GM10266 (cell line): ENCODE measurements at regions not wholly inside any gene's neighbourhood (a gene's known extent, or its start where the extent isn't known, plus 50 kb on each side); places are given as distances from the start of the nearest gene placed in this dataset.

Experiments
- DNase-seq: peaks from one replicate; pipeline ENCODE4 v3.0.0; 2012; ENCODE audit errors: extremely low spot score
- TF ChIP-seq, protein P1 (sequence below): IDR thresholded peaks from 2 replicates; pipeline ENCODE4 v1.5.1; 2012; ENCODE audit warnings: mild to moderate bottlenecking, low read depth; ENCODE audit not compliant: control insufficient read depth, insufficient read depth; ENCODE audit errors: missing control alignments

DNA sequence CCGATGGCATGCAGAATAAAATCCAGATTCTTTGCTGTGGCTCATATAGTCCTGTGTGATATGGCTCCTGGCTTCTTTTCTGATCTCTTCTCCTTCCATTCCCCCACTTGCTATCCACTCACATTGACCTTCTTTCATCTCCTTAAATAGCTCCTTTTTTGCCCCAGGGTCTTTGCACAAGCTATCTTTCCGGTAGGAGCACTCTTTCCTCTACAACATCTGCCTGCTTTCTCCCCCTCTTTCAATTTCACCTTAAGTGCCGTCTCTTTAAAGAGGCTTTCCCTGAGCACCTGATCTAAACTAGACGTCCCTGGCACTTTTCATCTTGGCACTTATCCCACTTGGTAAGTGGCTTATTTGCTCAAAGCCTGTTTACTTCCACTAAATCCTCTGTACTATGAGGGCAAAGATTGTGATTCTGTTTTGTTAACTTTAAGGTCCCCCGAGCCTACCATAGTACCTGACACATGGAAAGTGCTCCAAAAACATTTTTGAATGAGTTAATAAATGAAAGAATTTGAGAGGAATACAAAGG lies 323.3 kb upstream of the TLE3 start:
- DNase-seq, result no peak
- TF ChIP-seq, protein P1, sequence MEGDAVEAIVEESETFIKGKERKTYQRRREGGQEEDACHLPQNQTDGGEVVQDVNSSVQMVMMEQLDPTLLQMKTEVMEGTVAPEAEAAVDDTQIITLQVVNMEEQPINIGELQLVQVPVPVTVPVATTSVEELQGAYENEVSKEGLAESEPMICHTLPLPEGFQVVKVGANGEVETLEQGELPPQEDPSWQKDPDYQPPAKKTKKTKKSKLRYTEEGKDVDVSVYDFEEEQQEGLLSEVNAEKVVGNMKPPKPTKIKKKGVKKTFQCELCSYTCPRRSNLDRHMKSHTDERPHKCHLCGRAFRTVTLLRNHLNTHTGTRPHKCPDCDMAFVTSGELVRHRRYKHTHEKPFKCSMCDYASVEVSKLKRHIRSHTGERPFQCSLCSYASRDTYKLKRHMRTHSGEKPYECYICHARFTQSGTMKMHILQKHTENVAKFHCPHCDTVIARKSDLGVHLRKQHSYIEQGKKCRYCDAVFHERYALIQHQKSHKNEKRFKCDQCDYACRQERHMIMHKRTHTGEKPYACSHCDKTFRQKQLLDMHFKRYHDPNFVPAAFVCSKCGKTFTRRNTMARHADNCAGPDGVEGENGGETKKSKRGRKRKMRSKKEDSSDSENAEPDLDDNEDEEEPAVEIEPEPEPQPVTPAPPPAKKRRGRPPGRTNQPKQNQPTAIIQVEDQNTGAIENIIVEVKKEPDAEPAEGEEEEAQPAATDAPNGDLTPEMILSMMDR, result no peak

DNA sequence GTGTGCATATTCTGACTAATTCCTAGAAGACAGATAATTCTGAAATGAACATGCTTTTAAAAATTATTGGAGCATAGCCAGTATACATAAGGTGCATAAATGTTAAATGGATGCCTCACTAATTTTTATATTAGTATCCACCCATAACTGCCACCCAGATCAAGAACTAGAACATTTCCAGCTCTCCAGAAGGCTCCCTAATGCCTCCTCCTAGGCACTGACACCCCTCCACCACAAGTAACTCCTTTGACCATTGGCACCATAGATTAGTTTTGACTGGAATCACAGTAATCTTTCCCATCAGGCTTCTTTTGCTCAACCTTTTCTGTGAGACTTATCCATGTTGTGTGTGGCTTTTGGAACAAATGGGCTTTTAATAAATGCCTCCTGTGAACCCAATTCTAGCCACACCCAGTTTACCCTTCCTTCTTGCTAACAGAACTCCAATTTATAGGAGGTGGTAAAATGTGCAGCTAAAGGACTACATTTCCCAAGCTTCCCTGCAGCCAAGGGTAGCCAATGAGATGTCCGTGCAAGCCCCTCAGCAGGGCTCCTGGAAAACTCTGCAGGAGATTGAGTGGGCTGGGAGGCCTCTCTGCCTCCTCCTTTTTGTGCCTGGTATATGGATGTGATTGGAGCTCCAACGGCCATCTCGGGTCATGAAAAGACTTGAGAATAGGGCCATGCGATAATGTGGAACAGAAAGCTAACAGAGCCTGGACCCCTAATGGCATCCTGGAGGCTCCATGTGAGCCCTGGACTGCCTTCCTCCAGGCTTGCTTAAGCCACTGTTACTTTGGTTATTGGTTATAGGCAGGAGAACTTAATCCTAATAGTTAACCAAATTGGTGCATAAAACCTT lies 322.6 kb upstream of the TLE3 start:
- no peak for DNase-seq
- TF ChIP-seq, protein P1, result no peak

DNA sequence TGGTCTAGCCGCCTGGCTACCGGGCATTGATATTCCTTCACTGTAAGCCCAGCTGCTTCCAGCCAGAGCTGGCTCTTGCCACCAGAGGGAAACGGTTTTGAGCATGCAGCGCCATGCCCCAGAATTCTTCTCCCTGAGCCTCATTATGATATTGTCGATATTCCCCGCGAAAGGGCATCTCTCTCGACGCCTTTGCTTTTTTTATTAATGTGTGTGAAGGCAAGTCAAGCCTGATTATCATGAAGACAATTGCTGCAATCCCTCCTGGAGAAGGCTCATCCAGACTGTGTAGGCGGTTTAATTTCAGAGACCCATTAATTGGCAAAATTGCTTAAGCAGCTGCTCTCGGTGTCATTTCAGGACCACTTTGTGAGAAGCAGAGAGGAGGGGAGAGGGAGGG lies 321.2 kb upstream of the TLE3 start:
- TF ChIP-seq, protein P1, result no peak
- DNase-seq, result no peak

DNA sequence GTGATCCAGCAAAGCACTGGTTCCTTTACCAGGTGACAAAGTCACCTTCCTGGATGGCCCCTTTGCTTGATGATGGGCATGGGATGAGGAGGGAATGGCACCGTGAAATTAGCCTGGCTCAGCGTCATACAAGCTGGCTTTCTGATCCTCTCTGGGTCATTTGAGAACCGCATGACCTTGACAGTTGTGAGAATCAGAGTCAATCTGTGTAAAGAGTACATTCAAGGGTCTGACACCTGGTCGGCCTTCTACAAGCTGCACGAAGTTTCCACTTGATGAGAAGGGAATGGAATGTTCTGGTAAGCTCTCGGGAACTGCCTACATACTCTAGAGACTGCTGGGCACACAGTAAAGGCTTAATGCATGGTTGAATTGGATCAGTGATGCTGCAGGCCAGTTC lies 319.8 kb upstream of the TLE3 start:
- no peak for DNase-seq
- TF ChIP-seq, protein P1, result no peak

DNA sequence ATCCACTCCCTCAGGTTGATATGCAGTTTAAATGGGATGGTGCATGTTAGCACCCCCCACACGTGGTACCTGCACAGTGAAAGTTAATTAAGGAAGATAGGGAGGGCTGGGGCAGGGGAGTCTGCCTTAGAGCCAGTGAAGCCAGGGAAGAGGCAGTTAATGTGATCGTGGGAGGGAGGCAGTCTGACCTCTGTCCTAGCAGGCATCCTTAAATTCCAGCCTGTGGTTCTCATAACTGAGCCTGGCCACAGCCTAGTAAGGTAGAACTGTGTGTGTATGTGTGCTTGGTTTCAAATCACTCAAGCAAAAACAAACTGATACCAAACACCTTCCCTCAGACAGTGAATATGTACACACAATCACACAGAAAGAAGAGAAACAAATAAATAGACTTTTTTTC lies 319.1 kb upstream of the TLE3 start:
- TF ChIP-seq, protein P1, result no peak
- no peak for DNase-seq

DNA sequence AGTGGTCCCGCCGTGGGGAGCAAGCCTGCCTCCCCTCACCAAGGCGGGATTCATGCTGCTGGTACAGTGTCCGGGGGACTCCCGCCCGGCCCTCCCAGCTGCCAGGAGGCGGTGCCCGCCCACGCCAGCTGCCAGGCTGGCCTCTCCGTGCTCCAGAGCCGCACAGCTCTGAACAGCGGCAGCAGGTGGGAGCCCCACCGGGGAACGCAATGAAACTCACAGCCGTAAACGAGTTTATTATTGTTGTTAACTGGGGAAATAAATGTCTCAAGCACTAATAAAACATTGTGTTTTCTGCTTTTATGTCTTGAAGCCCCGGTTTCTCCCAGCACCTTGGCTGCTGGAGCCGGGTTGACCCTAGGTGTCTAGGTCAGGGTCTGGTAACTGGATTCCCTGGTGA lies 317.7 kb upstream of the TLE3 start:
- TF ChIP-seq, protein P1, result no peak
- DNase-seq, result no peak

DNA sequence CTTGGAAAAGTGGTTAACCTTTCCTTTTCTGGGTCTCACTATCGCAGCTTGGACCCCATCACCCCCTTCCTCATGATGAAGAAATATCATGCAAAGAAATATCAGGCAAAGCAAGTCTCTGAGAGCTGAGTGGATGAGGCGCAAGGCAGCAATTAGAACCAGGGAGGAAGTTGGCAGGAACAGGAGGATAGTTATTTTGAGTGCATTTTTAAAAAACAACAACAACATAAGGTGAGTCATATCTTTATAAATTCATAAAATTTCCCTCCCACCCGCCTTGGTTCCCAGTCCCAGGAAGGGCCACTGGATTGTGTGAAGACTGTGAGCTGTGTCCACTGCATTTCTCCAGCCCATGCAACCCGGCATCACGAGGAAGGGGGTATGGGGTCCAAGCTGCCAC lies 316.9 kb upstream of the TLE3 start:
- DNase-seq, result no peak
- TF ChIP-seq, protein P1, result no peak
